HUES6 (cell line): ENCODE measurements at regions not wholly inside any gene's neighbourhood (a gene's known extent, or its start where the extent isn't known, plus 50 kb on each side); places are given as distances from the start of the nearest gene placed in this dataset.

Experiments used
- H3K27ac ChIP-seq: 2 replicates; pipeline ENCODE4 v1.7.0; 2013; ENCODE audit warnings: low read depth, mild to moderate bottlenecking, low read length, inconsistent platforms
- H3K27me3 ChIP-seq: 2 replicates; pipeline ENCODE4 v1.6.1; 2013; ENCODE audit warnings: low read length; ENCODE audit not compliant: control insufficient read depth, insufficient read depth
- H3K36me3 ChIP-seq: 2 replicates; pipeline ENCODE4 v1.6.1; 2013; ENCODE audit warnings: low read length; ENCODE audit not compliant: control insufficient read depth, insufficient read depth
- H3K4me1 ChIP-seq: 2 replicates; pipeline ENCODE4 v1.6.1; 2013; ENCODE audit warnings: low read length; ENCODE audit not compliant: control insufficient read depth, insufficient read depth
- H3K4me3 ChIP-seq: 2 replicates; pipeline ENCODE4 v1.5.1; 2013; ENCODE audit warnings: low read depth, low read length
- H3K9ac ChIP-seq: one replicate; pipeline ENCODE4 v1.6.1; 2013; ENCODE audit warnings: mild to moderate bottlenecking, low read length
- H3K9me3 ChIP-seq: 2 replicates; pipeline ENCODE4 v1.6.1; 2013; ENCODE audit warnings: low read depth, low read length; ENCODE audit not compliant: control insufficient read depth, insufficient read depth

- Histone ChIP-seq H3K9ac (no peak overlapping the region), H3K27me3 (no peaks in the 10 kb centered on the region), H3K9me3 (peaks cover 8% of the 10 kb centered on the region; the same call in 1 of the 2 replicates), H3K36me3 (peaks cover 2% of the 10 kb centered on the region; the same call in 1 of the 2 replicates), H3K4me1 (peaks cover 14% of the 10 kb centered on the region), H3K27ac (no peak overlapping the region), H3K4me3 (no peak overlapping the region)
These were observed 84.5 kb upstream of the SPRY1 start for GRCh38 chr4:123312116-123312515.

GRCh38 chr4:123312951-123313592 is 83.5 kb upstream of the SPRY1 start:
- Histone ChIP-seq H3K27ac (no peak overlapping the region), H3K27me3 (no peaks in the 10 kb centered on the region), H3K9me3 (peaks cover 6% of the 10 kb centered on the region; the same call in 1 of the 2 replicates), H3K9ac (no peak overlapping the region), H3K4me3 (no peak overlapping the region), H3K4me1 (peaks cover 14% of the 10 kb centered on the region), H3K36me3 (peaks cover 2% of the 10 kb centered on the region; the same call in 1 of the 2 replicates)

GRCh38 chr4:123315617-123316016 is 81.0 kb upstream of the SPRY1 start:
- no peak overlapping the region for H3K27ac ChIP-seq

GRCh38 chr4:123317211-123317610 is 79.4 kb upstream of the SPRY1 start:
- Histone ChIP-seq H3K9me3 (peaks cover 11% of the 10 kb centered on the region; the same call in 1 of the 2 replicates), H3K27me3 (no peaks in the 10 kb centered on the region), H3K9ac (no peak overlapping the region), H3K4me1 (peaks cover 13% of the 10 kb centered on the region), H3K36me3 (peaks cover 2% of the 10 kb centered on the region; the same call in 1 of the 2 replicates), H3K4me3 (no peak overlapping the region), H3K27ac (no peak overlapping the region)

More at GRCh38 chr4:123315617-123316016, 81.0 kb upstream of the SPRY1 start:
- H3K4me3 ChIP-seq, result no peak overlapping the region
- peaks cover 14% of the 10 kb centered on the region for H3K4me1 ChIP-seq
- no peaks in the 10 kb centered on the region for H3K27me3 ChIP-seq
- H3K36me3 ChIP-seq, result peaks cover 2% of the 10 kb centered on the region; the same call in 1 of the 2 replicates
- H3K9me3 ChIP-seq, result no peaks in the 10 kb centered on the region
- H3K9ac ChIP-seq, result no peak overlapping the region

- peaks cover 2% of the 10 kb centered on the region; the same call in 1 of the 2 replicates for H3K36me3 ChIP-seq
- peaks cover 14% of the 10 kb centered on the region; the same call in 1 of the 2 replicates for H3K9me3 ChIP-seq
- H3K27ac ChIP-seq, result no peak overlapping the region
- no peaks in the 10 kb centered on the region for H3K4me1 ChIP-seq
- H3K27me3 ChIP-seq, result no peaks in the 10 kb centered on the region
- no peak overlapping the region for H3K9ac ChIP-seq
- no peak overlapping the region for H3K4me3 ChIP-seq
These were observed 77.0 kb upstream of the SPRY1 start for GRCh38 chr4:123319639-123320038.

- no peak overlapping the region for H3K4me3 ChIP-seq
- 0 out of 2 replicates have a peak, but pooled peaks cover 6% of the 10 kb centered on the region for H3K4me1 ChIP-seq
- H3K9me3 ChIP-seq, result peaks cover 17% of the 10 kb centered on the region; the same call in 1 of the 2 replicates
- H3K36me3 ChIP-seq, result no peaks in the 10 kb centered on the region
- no peaks in the 10 kb centered on the region for H3K27me3 ChIP-seq
- H3K27ac ChIP-seq, result no peak overlapping the region
- no peak overlapping the region for H3K9ac ChIP-seq
These were observed 72.6 kb upstream of the SPRY1 start for GRCh38 chr4:123323998-123324397.

- Histone ChIP-seq H3K27me3 (no peaks in the 10 kb centered on the region), H3K9me3 (peaks cover 23% of the 10 kb centered on the region), H3K9ac (no peak overlapping the region), H3K4me1 (0 out of 2 replicates have a peak, but pooled peaks cover 6% of the 10 kb centered on the region), H3K27ac (no peak overlapping the region), H3K4me3 (no peak overlapping the region), H3K36me3 (no peaks in the 10 kb centered on the region)
These were observed 71.3 kb upstream of the SPRY1 start for GRCh38 chr4:123325241-123325681.

- no peak overlapping the region for H3K4me3 ChIP-seq
- no peak overlapping the region for H3K9ac ChIP-seq
- H3K9me3 ChIP-seq, result peaks cover 12% of the 10 kb centered on the region
- H3K27me3 ChIP-seq, result no peaks in the 10 kb centered on the region
- no peaks in the 10 kb centered on the region for H3K36me3 ChIP-seq
- no peak overlapping the region for H3K27ac ChIP-seq
- H3K4me1 ChIP-seq, result 0 out of 2 replicates have a peak, but pooled peaks cover 6% of the 10 kb centered on the region
These were observed 69.2 kb upstream of the SPRY1 start for GRCh38 chr4:123327346-123327745.

GRCh38 chr4:123327846-123328429 is 68.7 kb upstream of the SPRY1 start:
- Histone ChIP-seq H3K4me3 (no peak overlapping the region), H3K36me3 (no peaks in the 10 kb centered on the region), H3K27me3 (no peaks in the 10 kb centered on the region), H3K9me3 (peaks cover 9% of the 10 kb centered on the region), H3K4me1 (0 out of 2 replicates have a peak, but pooled peaks cover 6% of the 10 kb centered on the region), H3K27ac (no peak overlapping the region), H3K9ac (no peak overlapping the region)

- no peaks in the 10 kb centered on the region; the same call in 1 of the 2 replicates for H3K4me1 ChIP-seq
- no peaks in the 10 kb centered on the region for H3K27me3 ChIP-seq
- H3K9me3 ChIP-seq, result no peaks in the 10 kb centered on the region
- no peak overlapping the region for H3K9ac ChIP-seq
- no peak overlapping the region for H3K4me3 ChIP-seq
- no peak overlapping the region for H3K27ac ChIP-seq
- no peaks in the 10 kb centered on the region for H3K36me3 ChIP-seq
These were observed 57.9 kb upstream of the SPRY1 start for GRCh38 chr4:123338715-123339114.
